NCI-H1092 (cell line): ENCODE measurements at regions not wholly inside any gene's neighbourhood (a gene's known extent, or its start where the extent isn't known, plus 50 kb on each side); places are given as distances from the start of the nearest gene placed in this dataset.
"Not testable (repeated sequence)": the region's sequence is repeated elsewhere in the genome, so short reads cannot be mapped to it uniquely, and the experiment has no call there.

Source experiments
- DNase-seq: peaks from one replicate; lab custom pipeline; 2025; lab: John Stamatoyannopoulos, UW

- no peak for DNase-seq
Observed at GRCh38 chr12:127038761-127039160, 1228.2 kb upstream of the TMEM132C start.

DNA sequence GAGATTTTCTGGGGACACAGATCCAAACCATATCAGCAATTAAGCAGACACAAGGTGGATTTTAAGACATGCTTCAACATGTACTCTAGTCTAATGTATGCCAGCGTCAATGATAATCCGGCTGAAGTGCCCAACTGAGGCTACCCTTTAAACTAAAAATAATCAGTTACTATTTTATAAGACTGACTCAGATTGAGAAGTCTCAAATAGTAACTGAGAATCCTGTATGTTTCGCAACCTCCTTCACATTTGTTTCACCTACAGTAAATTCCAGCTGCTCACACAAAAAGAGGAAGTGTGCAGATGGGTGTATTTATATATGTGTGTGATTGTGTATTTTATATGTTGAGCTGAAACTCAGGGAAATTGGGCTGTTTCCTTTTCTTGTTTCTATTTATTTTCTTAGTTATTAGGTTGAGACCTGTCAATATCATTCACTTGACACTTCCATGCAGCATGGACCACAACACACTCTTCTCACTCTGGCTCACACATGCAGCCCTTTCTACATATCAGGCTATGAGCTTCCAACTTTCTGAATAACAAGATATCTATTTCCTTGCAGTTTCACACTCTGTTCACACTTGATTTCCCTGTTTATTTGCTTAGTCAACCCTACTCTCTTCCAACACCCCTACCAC, 1224.9 kb upstream of the TMEM132C start:
- DNase-seq: no peak

DNA sequence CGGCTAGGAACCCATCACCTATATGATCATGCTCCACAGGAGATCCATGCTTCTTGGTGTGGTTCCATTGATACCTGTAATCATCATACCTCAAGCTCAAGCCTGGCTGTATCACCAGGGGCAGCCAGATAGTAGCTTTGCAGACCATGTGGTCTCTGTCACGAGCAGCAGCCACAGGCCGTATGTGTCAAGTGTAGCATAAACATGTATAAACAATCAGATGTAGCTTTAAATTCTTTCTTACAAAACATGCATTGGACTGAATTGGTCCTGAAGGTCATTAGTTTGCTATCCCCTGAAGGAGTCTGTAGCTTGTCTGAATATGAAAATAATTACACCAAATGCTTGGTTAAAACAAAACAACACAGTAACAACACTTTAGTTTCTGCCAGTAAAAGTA, 1223.2 kb upstream of the TMEM132C start:
- DNase-seq: no peak

DNA sequence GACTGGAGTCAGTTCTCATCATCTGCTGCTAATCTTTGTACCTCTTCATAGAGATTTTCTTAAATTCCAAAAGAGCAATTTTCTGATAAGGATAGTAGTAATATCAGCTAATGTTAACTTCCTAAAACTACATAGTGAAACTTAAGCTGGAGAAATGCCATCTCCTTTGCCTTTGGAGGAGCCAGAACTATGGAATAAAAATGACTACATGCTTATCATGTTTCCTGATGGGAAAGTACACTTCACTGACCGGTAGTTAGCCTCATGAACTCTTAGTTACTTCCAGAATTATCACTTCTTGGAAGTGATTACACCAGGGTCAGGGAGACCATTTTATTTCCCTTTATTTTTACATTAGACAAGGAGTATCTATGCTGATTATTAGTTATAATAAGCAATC, 1222.1 kb upstream of the TMEM132C start:
- DNase-seq: no peak

DNA sequence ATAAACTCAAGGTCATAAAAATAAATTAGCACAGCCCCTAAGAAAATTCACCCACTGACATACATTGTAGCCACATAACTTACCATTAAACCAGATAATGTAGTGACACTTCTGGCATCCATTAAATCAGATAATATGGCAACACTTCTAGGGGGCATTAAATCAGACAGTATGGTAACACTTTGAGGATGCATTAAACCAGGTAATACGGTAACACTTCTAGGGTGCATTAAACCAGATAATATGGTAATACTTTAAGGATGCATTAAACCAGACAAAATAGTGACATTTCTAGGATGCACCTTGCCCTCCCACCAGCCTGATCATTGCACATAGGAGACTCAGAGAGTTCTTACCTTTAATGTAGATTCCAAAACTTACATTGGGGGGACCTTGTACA, 1220.5 kb upstream of the TMEM132C start:
- DNase-seq: no peak

- DNase-seq: no peak
Observed at GRCh38 chr12:127048057-127048456, 1218.9 kb upstream of the TMEM132C start.

DNA sequence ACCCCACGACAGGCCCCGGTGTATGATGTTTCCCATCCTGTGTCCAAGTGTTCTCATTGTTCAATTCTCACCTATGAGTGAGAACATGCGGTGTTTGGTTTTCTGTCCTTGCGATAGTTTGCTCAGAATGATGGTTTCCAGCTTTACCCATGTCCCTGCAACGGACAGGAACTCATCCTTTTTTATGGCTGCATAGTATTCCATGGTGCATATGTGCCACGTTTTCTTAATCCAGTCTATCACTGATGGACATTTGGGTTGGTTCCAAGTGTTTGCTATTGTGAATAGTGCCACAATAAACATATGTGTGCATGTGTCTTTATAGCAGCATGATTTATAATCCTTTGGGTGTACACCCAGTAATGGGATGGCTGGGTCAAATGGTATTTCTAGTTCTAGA, 1218.4 kb upstream of the TMEM132C start:
- not testable (repeated sequence) for DNase-seq

DNA sequence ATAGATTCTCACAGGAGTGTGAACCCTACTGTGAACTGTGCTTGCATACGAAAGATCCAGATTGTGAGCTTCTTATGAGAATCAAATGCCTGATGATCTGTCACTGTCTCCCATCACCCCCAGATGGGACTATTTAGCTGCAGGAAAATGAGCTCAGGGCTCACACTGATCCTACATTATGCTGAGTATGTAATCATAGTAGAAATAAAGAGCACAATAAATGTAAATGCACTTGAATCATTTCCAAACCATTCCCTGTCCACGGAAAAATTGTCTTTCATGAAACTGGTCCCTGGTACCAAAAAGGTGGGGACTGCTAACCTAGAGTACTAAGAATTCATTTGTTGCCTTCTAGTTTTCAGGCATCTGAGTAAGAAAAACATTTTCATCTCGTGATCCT, 1215.8 kb upstream of the TMEM132C start:
- no peak for DNase-seq

- DNase-seq: no peak
Observed at GRCh38 chr12:127052511-127053232, 1214.3 kb upstream of the TMEM132C start.

- DNase-seq: no peak
Observed at GRCh38 chr12:127054531-127054930, 1212.4 kb upstream of the TMEM132C start.

DNA sequence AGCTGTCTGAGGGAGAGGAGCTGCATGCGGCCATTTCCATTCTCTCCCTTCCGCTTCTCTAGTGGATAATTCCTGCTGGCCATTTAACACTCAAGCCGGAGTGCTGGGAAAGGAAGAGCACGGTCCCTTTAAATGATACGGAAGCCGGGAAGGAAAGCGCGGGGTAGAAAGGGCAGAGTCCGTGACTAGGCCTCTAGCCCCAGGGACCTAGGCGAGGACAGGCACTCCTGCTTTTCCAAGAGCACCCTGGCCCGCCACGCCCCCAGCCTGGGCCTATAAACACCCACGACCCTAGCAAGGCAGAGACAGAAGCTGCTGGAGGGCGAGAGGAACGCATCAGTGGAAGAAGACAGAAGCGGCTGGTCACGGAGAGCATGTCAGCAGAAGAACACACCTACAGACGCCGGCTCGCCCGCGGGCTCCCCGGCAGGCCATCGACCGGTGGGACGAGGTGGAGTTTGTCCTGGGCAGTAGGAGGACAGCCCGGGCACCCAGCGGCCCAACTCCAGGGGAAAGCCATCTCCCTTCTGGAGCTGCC, 1206.6 kb upstream of the TMEM132C start:
- no peak for DNase-seq

DNA sequence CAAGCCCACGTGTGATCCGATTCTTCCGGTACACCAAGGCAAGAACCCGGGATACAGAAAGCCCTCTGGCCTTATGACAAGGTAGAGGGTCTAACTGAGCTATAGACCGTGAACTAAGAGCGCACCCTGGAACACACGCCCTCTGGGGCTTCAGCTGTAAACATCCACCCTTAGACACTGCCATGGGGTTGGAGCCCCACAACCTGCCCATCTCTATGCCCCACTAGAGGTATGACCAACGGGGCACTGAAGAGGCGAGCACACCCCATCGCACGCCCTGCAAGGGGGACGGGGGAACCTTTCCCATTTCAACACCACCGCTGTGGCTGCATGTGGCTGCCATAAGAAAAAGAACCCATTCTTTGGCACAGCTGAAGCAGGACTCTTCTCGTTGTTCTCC, 1206.0 kb upstream of the TMEM132C start:
- DNase-seq: no peak

DNA sequence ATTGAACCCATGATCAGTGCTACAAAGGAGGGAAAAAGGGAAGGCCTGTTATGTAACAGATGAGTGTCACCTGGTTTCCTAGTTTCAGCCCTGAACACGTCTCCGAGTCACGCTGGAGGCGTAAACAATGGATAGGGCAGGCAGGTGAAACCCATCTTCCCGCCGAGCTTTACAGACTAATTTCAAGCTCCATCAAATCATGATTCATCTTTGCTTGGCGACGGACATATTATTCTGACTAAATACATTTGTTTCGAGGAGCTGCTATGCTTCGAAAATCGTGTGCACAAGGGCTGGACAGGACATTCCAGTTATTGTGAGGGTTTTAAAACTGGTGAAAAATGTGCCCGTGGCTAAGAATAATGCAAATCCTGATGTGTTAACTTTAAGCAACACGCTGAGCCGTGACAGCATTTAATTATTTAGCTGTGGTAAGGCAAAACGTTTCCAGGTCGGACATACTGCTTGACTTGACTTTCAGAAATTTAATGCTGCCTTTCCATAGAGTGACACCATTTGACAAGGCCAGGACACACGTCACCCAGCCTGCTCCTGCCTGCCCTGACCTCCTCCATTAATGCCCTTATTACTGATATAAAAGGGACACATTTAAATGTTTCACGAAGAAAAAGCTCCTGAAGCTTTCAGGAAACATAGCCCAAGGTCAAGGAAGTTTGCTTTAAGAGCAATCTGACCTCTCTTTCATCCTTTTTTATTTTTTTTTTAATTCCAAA, 1203.5 kb upstream of the TMEM132C start:
- DNase-seq: no peak

DNA sequence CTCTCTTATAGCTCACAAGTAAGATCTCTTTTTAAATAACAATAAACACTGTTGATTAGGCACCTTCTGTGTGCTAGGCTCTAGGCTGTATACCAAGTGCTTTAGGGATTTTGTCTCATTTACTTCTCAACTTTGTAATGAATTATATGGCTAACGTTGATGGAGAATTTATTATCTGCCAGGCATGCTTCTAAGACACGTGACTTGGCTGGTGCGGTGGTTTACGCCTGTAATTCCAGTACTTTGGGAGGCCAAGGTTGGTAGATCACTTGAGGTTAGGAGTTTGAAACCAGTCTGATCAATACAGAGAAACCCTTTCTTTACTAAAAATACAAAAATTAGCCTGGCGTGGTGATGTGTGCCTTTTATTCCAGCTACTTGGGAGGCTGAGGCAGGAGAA, 1202.8 kb upstream of the TMEM132C start:
- no peak for DNase-seq

- DNase-seq: no peak
Observed at GRCh38 chr12:127065595-127065994, 1201.4 kb upstream of the TMEM132C start.

DNA sequence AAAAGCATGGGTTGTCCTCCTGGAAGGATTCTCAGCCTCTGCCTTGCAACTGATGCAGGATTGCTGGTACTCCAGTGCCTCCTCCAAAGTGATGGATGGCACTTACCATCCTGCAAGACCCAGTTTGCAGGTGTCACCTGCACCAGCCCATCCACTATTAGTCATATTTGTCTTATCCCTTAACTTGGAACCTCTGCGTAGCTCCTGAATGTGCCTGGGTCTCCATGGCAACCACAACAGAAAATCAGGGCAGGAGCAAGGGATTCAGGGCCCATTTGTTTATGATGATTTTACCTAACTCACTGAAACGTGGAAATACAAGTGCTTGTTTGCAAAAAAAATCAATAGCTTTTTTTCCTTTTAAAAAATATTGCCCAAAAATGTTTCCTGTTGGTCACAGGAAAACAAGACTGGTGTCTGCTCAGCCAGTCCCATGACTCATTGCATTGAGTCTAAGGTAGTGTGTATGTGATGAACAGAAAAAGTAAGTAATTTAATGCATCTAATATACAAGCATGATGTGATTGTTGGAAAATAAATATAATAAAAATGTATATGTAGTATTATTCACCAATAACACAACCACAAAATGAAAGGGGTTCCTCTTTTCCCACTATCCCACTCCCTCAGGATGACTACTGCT, 1196.3 kb upstream of the TMEM132C start:
- no peak for DNase-seq

DNA sequence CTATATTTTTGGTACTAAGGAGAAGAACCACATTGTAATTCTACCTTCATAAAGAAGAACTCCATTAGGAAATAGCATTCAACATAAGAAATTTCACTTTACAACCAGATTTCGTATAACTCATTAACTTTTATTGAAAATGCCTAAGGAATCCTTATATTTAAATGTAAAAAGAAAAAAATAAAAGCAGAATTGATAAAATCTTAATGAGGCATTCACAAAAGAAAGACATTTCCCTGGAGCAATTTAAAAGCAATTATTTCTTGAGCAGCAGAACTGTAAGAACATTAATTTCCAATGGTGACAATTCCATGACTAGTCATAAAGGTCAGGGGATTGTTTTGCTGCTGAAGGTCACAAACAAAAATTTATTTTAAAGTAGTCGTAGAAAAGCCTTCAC, 1192.8 kb upstream of the TMEM132C start:
- no peak for DNase-seq

- no peak for DNase-seq
Observed at GRCh38 chr12:127075981-127076380, 1191.0 kb upstream of the TMEM132C start.

DNA sequence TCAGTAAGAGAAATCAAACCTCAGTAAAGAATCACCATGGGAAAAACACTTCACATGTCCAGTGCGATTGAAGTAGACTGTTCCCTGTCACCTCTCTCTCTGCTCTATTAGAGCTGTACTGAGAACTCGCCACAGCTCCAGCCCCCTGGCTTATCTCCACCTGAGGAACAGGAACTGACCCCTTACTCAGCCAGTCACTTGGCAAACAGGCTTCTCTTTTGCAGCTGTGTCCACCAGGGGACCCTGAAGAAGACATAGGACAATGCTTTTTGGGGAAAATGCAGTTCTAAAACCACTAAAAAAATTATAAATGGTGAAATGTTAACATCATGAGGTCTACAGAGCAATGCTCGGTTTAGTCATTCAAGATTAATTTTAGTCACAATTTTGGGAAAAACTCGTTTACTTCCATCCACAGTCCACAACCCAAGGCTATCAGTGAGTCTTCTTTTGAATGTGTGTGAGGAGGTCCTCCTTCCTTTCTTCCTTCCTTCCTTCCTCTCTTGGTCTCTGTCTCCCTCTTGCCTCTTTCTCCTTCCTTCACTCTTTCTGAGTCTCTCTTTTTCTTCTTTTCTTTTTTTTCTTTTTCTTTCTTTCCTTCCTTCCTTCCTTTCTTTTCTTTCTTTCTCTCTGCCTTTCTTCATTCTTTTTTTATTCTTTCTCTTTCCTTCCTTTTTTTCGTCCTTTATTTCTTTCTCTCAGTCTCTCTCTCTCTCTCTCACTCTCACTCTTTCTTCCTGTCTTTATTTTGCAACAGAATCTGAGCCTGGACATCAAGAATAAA, 1189.5 kb upstream of the TMEM132C start:
- no peak for DNase-seq

- no peak for DNase-seq
Observed at GRCh38 chr12:127078577-127079350, 1188.2 kb upstream of the TMEM132C start.

- DNase-seq: no peak
Observed at GRCh38 chr12:127079636-127080035, 1187.3 kb upstream of the TMEM132C start.
